Right atrium auricular region (tissue), 2 donors: ENCODE measurements at regions not wholly inside any gene's neighbourhood (a gene's known extent, or its start where the extent isn't known, plus 50 kb on each side); places are given as distances from the start of the nearest gene placed in this dataset.

Source experiments
- DNase-seq: peaks from one replicate; pipeline ENCODE4 v3.0.0-alpha.2; 2019; ENCODE audit warnings: low spot score
- H3K27ac ChIP-seq, 2 donors: fragments of 200-600 bp; sonication (generic); 1 replicate in 1 of 2; 2 replicates in 1 of 2; pipeline ENCODE4 v1.5.1; 2016 to 2019
- H3K27me3 ChIP-seq, 2 donors: fragments of 200-600 bp; sonication (generic); one replicate each; pipeline versions ENCODE4 v1.5.1 to v1.6.0; 2017 to 2019
- H3K36me3 ChIP-seq: fragments of 200-600 bp; sonication (generic); one replicate; pipeline ENCODE4 v1.5.1; 2016
- H3K4me1 ChIP-seq, 2 donors: fragments of 200-600 bp; sonication (generic); one replicate each; pipeline versions ENCODE4 v1.5.1 to v1.6.0; 2017 to 2019
- H3K4me3 ChIP-seq, 2 donors: fragments of 200-600 bp; sonication (generic); 1 replicate in 1 of 2; 2 replicates in 1 of 2; pipeline ENCODE4 v1.5.1; 2017 to 2019; ENCODE audit warnings: mild to moderate bottlenecking in 1 of 2, moderate library complexity in 1 of 2
- H3K9me3 ChIP-seq, 2 donors: fragments of 200-600 bp; sonication (generic); one replicate each; pipeline ENCODE4 v1.5.1; 2019
- TF ChIP-seq, protein P1 (sequence below), 2 donors: fragments of 200-600 bp; sonication (generic); IDR thresholded peaks; one replicate each; pipeline ENCODE4 v1.5.1; 2019; ENCODE audit warnings: antibody characterized with exemption in 2 of 2

GRCh38 chr13:20291675-20292074 lies 59.6 kb upstream of the GJB6 start:
- TF ChIP-seq, protein P1, sequence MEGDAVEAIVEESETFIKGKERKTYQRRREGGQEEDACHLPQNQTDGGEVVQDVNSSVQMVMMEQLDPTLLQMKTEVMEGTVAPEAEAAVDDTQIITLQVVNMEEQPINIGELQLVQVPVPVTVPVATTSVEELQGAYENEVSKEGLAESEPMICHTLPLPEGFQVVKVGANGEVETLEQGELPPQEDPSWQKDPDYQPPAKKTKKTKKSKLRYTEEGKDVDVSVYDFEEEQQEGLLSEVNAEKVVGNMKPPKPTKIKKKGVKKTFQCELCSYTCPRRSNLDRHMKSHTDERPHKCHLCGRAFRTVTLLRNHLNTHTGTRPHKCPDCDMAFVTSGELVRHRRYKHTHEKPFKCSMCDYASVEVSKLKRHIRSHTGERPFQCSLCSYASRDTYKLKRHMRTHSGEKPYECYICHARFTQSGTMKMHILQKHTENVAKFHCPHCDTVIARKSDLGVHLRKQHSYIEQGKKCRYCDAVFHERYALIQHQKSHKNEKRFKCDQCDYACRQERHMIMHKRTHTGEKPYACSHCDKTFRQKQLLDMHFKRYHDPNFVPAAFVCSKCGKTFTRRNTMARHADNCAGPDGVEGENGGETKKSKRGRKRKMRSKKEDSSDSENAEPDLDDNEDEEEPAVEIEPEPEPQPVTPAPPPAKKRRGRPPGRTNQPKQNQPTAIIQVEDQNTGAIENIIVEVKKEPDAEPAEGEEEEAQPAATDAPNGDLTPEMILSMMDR (IDR thresholded peaks at IDR 0.05), result no peak
- Histone ChIP-seq H3K27me3 (no peaks in the 10 kb centered on the region), H3K36me3 (no peaks in the 10 kb centered on the region), H3K4me1 (no peaks in the 10 kb centered on the region), H3K27ac (no peak overlapping the region), H3K9me3 (peaks cover 0 to 3% of the 10 kb centered on the region in 2 donors), H3K4me3 (no peak overlapping the region)
- no peak for DNase-seq

DNA sequence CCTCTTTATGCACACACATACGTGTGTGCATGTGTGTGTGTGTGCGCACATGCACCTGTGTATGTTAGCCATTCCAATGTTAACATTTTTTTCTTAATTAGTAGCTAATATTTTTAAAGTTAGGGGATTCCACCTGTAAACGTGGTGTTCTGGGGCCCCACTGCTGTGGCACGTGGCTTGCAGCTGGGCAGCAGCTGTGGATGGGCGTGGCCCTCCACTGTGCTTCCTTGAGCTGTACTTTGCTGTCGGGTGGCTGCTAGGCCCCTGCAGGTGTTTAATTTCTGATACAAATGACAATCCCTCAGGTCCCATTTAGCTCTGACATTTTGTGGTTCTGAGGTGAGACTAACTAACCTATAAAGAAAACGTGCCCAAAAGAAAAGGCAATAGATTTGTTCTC lies 58.9 kb upstream of the GJB6 start:
- no peaks in the 10 kb centered on the region for H3K27me3 ChIP-seq

DNA sequence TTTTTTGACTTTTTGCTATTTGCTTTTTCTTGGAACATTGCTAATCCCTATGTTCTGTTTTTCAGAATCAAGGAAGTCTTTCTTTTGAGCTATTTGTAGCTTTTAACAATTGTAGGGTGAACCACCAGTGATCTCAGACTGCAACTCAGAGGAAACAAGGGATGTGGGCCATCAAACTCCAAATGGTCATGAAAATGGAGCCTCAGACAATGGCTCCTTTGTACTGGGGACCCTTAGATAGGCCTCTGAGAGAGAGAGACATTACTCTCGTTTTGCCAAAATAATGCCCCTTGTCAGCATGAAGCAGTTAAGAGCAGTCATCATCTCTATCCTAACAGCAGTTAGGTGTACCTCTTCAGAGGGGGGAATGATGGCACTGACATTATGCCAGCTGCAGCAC lies 56.4 kb upstream of the GJB6 start:
- no peak overlapping the region for H3K27ac ChIP-seq
- DNase-seq, result no peak
- TF ChIP-seq, protein P1 (IDR thresholded peaks at IDR 0.05), result no peak

More for the DNA sequence above, 58.9 kb upstream of the GJB6 start:
- no peak overlapping the region for H3K4me3 ChIP-seq
- peaks cover 0 to 9% of the 10 kb centered on the region in 2 donors for H3K9me3 ChIP-seq
- H3K27ac ChIP-seq, result no peak overlapping the region
- TF ChIP-seq, protein P1 (IDR thresholded peaks at IDR 0.05), result no peak
- no peaks in the 10 kb centered on the region for H3K36me3 ChIP-seq
- no peak for DNase-seq
- no peaks in the 10 kb centered on the region for H3K4me1 ChIP-seq

DNA sequence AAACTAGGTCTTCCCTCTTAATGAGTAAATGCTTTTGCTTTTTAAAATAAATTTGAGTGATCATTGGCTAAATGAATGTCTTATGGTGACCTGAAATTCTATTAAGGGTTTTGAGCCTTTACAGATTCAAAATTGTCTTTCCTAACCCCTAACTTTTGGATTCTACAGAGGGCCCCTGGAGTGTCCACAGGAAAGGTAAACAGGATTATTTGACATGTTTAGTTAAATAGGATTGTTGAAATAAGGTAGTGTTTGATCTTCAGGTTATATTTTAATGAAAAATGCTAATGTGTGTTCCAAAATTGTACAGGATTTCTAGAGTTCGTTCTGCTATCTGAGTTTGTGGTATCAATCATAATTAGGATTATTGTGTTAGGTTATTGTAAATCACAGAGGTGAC lies 55.9 kb upstream of the GJB6 start:
- Histone ChIP-seq H3K4me3 (no peak overlapping the region), H3K36me3 (no peaks in the 10 kb centered on the region), H3K27me3 (no peaks in the 10 kb centered on the region), H3K9me3 (peaks cover 14 to 40% of the 10 kb centered on the region in 2 donors), H3K4me1 (no peaks in the 10 kb centered on the region), H3K27ac (no peak overlapping the region)
- no peak for DNase-seq
- TF ChIP-seq, protein P1 (IDR thresholded peaks at IDR 0.05), result no peak

More for the DNA sequence above, 56.4 kb upstream of the GJB6 start:
- Histone ChIP-seq H3K4me1 (no peaks in the 10 kb centered on the region), H3K36me3 (no peaks in the 10 kb centered on the region), H3K27me3 (no peaks in the 10 kb centered on the region), H3K9me3 (peaks cover 8 to 34% of the 10 kb centered on the region in 2 donors), H3K4me3 (no peak overlapping the region)

DNA sequence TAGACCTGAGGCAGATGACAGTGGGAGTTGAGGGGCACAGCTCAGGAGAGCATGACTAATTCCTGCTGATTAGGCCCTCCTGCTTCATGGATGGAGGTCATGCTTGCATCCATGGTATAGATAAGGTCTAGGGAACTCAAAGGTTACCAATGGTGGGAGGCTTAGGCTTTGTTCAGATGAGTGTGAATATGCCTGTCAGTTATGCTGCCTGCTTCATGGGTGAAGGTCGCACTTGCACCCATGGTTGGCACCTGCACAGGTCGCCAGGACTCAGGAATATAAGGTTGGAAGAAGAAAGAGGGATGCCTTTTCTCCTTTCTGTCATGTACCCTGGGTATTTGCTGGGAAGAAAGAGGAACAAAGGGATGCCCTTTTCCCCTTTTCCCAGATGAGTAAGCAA lies 53.4 kb upstream of the GJB6 start:
- TF ChIP-seq, protein P1 (IDR thresholded peaks at IDR 0.05), result no peak
- Histone ChIP-seq H3K27ac (no peak overlapping the region), H3K4me1 (no peaks in the 10 kb centered on the region), H3K36me3 (no peaks in the 10 kb centered on the region), H3K9me3 (peaks cover 18 to 52% of the 10 kb centered on the region in 2 donors), H3K27me3 (no peaks in the 10 kb centered on the region), H3K4me3 (no peak overlapping the region)
- DNase-seq, result no peak
